ENCODE measurements at regions not wholly inside any gene's neighbourhood (a gene's known extent, or its start where the extent isn't known, plus 50 kb on each side); places are given as distances from the start of the nearest gene placed in this dataset.

DNA sequence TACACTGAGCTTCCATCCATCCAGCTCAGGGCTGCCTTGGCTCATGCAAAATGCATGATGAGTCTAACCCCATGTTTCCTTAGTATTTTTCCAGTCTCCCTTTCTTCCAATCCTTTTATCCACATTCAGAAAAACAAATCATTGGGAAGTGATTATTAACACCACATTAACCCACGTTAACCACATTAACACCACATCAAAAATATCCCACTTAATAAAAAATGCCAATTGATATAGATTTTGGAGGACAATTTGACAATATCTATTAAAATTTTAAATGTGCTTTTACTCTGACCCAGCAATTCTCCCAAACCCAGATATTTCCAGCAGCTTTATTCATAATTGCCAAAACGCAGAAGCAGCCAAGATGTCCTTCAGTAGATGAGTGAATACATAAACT lies 75.6 kb upstream of the SRD5A3 start:
- TF ChIP-seq, protein P1, sequence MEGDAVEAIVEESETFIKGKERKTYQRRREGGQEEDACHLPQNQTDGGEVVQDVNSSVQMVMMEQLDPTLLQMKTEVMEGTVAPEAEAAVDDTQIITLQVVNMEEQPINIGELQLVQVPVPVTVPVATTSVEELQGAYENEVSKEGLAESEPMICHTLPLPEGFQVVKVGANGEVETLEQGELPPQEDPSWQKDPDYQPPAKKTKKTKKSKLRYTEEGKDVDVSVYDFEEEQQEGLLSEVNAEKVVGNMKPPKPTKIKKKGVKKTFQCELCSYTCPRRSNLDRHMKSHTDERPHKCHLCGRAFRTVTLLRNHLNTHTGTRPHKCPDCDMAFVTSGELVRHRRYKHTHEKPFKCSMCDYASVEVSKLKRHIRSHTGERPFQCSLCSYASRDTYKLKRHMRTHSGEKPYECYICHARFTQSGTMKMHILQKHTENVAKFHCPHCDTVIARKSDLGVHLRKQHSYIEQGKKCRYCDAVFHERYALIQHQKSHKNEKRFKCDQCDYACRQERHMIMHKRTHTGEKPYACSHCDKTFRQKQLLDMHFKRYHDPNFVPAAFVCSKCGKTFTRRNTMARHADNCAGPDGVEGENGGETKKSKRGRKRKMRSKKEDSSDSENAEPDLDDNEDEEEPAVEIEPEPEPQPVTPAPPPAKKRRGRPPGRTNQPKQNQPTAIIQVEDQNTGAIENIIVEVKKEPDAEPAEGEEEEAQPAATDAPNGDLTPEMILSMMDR (conservative IDR thresholded peaks at IDR 0.05): no peak
- no peak for TF ChIP-seq EZH2 (IDR thresholded peaks at IDR 0.05; ENCODE audit: low read depth)
